ENCODE measurements at regions not wholly inside any gene's neighbourhood (a gene's known extent, or its start where the extent isn't known, plus 50 kb on each side); places are given as distances from the start of the nearest gene placed in this dataset.
"Not testable (repeated sequence)": the region's sequence is repeated elsewhere in the genome, so short reads cannot be mapped to it uniquely, and the experiment has no call there.

DNA sequence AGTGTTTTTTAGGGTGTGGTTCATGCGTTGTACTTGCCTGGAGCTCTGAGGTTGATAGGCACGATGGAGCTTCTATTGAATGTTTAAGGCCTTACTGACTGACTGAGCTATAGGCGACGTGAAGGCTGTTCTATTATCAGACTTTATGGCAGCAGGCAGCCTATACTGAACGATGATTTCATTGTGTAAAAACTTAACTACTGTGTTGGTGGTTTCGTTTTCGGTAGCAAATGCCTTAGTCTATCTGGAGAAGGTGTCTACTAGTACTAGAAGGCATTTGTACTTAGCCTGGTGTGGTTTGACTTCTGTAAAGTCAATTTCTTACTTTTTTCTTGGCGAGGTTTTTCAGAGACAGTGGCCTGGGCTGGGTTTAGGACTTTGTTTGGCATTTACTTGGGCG lies 194.4 kb downstream of the OTOP1 start:
- TF ChIP-seq, protein P1, sequence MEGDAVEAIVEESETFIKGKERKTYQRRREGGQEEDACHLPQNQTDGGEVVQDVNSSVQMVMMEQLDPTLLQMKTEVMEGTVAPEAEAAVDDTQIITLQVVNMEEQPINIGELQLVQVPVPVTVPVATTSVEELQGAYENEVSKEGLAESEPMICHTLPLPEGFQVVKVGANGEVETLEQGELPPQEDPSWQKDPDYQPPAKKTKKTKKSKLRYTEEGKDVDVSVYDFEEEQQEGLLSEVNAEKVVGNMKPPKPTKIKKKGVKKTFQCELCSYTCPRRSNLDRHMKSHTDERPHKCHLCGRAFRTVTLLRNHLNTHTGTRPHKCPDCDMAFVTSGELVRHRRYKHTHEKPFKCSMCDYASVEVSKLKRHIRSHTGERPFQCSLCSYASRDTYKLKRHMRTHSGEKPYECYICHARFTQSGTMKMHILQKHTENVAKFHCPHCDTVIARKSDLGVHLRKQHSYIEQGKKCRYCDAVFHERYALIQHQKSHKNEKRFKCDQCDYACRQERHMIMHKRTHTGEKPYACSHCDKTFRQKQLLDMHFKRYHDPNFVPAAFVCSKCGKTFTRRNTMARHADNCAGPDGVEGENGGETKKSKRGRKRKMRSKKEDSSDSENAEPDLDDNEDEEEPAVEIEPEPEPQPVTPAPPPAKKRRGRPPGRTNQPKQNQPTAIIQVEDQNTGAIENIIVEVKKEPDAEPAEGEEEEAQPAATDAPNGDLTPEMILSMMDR (IDR thresholded peaks at IDR 0.05), result not testable (repeated sequence)
- TF ChIP-seq CHD2 (IDR thresholded peaks at IDR 0.05; ENCODE audit: low read length, partially characterized antibody); MAX (IDR thresholded peaks at IDR 0.05; ENCODE audit: low read depth): not testable (repeated sequence)
- TF ChIP-seq, protein P2, sequence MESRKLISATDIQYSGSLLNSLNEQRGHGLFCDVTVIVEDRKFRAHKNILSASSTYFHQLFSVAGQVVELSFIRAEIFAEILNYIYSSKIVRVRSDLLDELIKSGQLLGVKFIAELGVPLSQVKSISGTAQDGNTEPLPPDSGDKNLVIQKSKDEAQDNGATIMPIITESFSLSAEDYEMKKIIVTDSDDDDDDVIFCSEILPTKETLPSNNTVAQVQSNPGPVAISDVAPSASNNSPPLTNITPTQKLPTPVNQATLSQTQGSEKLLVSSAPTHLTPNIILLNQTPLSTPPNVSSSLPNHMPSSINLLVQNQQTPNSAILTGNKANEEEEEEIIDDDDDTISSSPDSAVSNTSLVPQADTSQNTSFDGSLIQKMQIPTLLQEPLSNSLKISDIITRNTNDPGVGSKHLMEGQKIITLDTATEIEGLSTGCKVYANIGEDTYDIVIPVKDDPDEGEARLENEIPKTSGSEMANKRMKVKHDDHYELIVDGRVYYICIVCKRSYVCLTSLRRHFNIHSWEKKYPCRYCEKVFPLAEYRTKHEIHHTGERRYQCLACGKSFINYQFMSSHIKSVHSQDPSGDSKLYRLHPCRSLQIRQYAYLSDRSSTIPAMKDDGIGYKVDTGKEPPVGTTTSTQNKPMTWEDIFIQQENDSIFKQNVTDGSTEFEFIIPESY (IDR thresholded peaks at IDR 0.05; ENCODE audit: borderline replicate concordance, low read depth), result not testable (repeated sequence)
